ENCODE measurements at regions not wholly inside any gene's neighbourhood (a gene's known extent, or its start where the extent isn't known, plus 50 kb on each side); places are given as distances from the start of the nearest gene placed in this dataset.

DNA sequence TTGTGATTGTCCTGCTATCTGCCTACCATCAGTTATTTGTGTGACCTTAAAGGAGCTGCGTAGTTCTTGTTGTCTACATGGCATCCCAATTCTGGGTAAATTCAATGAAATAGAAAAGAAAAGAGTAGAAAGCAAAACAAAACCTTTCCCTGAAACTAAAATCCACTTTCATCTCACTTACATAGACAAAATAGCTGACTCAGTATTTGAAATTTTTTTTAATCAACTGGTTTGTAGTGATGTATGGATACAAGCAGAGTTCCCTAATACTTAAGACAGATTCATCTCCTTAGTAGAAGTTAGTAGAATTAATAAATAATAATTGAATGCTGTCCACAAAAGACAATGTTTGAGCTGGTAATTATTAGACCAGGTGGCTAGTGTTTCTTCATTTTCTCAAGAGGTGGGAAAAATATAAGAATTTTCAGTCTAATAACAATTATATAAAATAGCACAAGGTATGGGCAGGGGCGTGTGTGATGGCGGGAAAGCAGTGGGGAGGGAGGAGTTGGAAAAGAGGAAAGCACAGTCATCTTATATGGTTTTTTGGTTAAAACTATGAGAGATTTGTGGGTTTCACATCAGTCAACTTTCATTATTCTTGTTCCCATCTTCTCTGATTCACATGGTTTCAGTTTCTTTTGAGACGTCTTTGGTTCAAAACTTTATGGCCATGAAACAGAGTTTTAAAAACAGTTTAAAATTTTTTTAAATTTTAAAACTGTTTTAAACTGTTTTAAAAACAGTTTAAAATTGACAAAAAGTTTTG lies 275.2 kb downstream of the SPRY1 start:
- no peak for TF ChIP-seq CTCF (IDR thresholded peaks at IDR 0.05)
- no peak for TF ChIP-seq POLR2A (IDR thresholded peaks at IDR 0.05)
